Calu3 (cell line): ENCODE measurements at regions not wholly inside any gene's neighbourhood (a gene's known extent, or its start where the extent isn't known, plus 50 kb on each side); places are given as distances from the start of the nearest gene placed in this dataset.

ENCODE experiments used
- BruUV-seq: library from RNA; stranded (reverse); fragments of 400-500 nt; replicated peaks from 2 replicates; lab custom pipeline; 2021; lab: Mats Ljungman, UMichigan
- CTCF ChIA-PET: fragments of 300-600 bp; sonication (Branson Sonifier 250); formaldehyde crosslinking; loops from one replicate; lab custom pipeline; 2022; ENCODE audit warnings: antibody characterized with exemption; lab: Charles Lee
- DNase-seq: peaks from one replicate; pipeline ENCODE4 v3.0.0; 2022
- H3K27ac Mint-ChIP-seq: one replicate; pipeline ENCODE4 v1.8.0; 2022; ENCODE audit warnings: mixed read lengths; ENCODE audit not compliant: unreplicated experiment
- H3K27me3 Mint-ChIP-seq: one replicate; pipeline ENCODE4 v1.8.0; 2022; ENCODE audit warnings: mixed read lengths; ENCODE audit not compliant: unreplicated experiment
- H3K36me3 Mint-ChIP-seq: one replicate; pipeline ENCODE4 v1.8.0; 2022; ENCODE audit warnings: mild to moderate bottlenecking, moderate library complexity, mixed read lengths; ENCODE audit not compliant: insufficient read depth, unreplicated experiment
- H3K4me1 Mint-ChIP-seq: one replicate; pipeline ENCODE4 v1.8.0; 2022; ENCODE audit warnings: mild to moderate bottlenecking, low read depth, mixed read lengths; ENCODE audit not compliant: unreplicated experiment
- H3K4me3 Mint-ChIP-seq: one replicate; pipeline ENCODE4 v1.8.0; 2022; ENCODE audit warnings: mild to moderate bottlenecking, low read depth, moderate library complexity, mixed read lengths; ENCODE audit not compliant: unreplicated experiment
- H3K9me3 Mint-ChIP-seq: one replicate; pipeline ENCODE4 v1.8.0; 2022; ENCODE audit warnings: low read depth, mixed read lengths; ENCODE audit not compliant: unreplicated experiment
- CTCF ChIP-seq: fragments of 200-600 bp; IDR thresholded peaks from one replicate; pipeline ENCODE4 v1.8.0; 2022; ENCODE audit warnings: antibody characterized with exemption; ENCODE audit not compliant: unreplicated experiment
- intact Hi-C: fragments of 100-400 bp; cut with micrococcal nuclease; formaldehyde crosslinking; loops from one replicate; pipeline ENCODE4 v1.10.0; 2022; ENCODE audit not compliant: unreplicated experiment

GRCh38 chr22:27543460-27543859 lies 258.1 kb downstream of the MN1 start:
- no peak for DNase-seq
- Mint-ChIP-seq H3K36me3 (no peaks in the 10 kb centered on the region), H3K4me1 (no peaks in the 10 kb centered on the region), H3K27ac (no peak overlapping the region), H3K9me3 (no peaks in the 10 kb centered on the region), H3K4me3 (no peak overlapping the region), H3K27me3 (peaks cover 62% of the 10 kb centered on the region)
- no peak for TF ChIP-seq CTCF
- CTCF ChIA-PET: no interaction called here
- BruUV-seq: no TSS peak
- intact Hi-C loops: no loop called here

GRCh38 chr22:27545085-27545484 lies 256.5 kb downstream of the MN1 start:
- TF ChIP-seq CTCF: no peak
- no peak for DNase-seq
- no peak overlapping the region for H3K27ac Mint-ChIP-seq
- no peak overlapping the region for H3K4me3 Mint-ChIP-seq
- BruUV-seq: no TSS peak
- CTCF ChIA-PET: no interaction called here
- no peaks in the 10 kb centered on the region for H3K9me3 Mint-ChIP-seq
- intact Hi-C loops: no loop called here
- H3K36me3 Mint-ChIP-seq: no peaks in the 10 kb centered on the region
- no peaks in the 10 kb centered on the region for H3K4me1 Mint-ChIP-seq
- H3K27me3 Mint-ChIP-seq: peaks cover 53% of the 10 kb centered on the region

- no peaks in the 10 kb centered on the region for H3K4me1 Mint-ChIP-seq
- no peaks in the 10 kb centered on the region for H3K9me3 Mint-ChIP-seq
- H3K36me3 Mint-ChIP-seq: no peaks in the 10 kb centered on the region
- peaks cover 53% of the 10 kb centered on the region for H3K27me3 Mint-ChIP-seq
- H3K27ac Mint-ChIP-seq: no peak overlapping the region
- H3K4me3 Mint-ChIP-seq: no peak overlapping the region
- CTCF ChIA-PET: no interaction called here
- intact Hi-C loops: no loop called here
- DNase-seq: no peak
- TF ChIP-seq CTCF: no peak
- no TSS peak for BruUV-seq
Observed at GRCh38 chr22:27546157-27546935, 255.2 kb downstream of the MN1 start.

- Mint-ChIP-seq H3K4me1 (no peaks in the 10 kb centered on the region), H3K27me3 (peaks cover 34% of the 10 kb centered on the region), H3K27ac (no peak overlapping the region), H3K36me3 (no peaks in the 10 kb centered on the region), H3K4me3 (no peak overlapping the region), H3K9me3 (no peaks in the 10 kb centered on the region)
- BruUV-seq: no TSS peak
- no peak for DNase-seq
- CTCF ChIA-PET: no interaction called here
- no peak for TF ChIP-seq CTCF
- intact Hi-C loops: no loop called here
Observed at GRCh38 chr22:27551402-27551801, 250.2 kb downstream of the MN1 start.
